ENCODE measurements at regions not wholly inside any gene's neighbourhood (a gene's known extent, or its start where the extent isn't known, plus 50 kb on each side); places are given as distances from the start of the nearest gene placed in this dataset.

GRCh38 chr20:56903421-56903820 is 274.3 kb downstream of the TFAP2C start:
- no peaks in the 10 kb centered on the region for H3K36me3 ChIP-seq (ENCODE audit: control insufficient read depth, insufficient read depth, low read length)
- TF ChIP-seq, protein P1, sequence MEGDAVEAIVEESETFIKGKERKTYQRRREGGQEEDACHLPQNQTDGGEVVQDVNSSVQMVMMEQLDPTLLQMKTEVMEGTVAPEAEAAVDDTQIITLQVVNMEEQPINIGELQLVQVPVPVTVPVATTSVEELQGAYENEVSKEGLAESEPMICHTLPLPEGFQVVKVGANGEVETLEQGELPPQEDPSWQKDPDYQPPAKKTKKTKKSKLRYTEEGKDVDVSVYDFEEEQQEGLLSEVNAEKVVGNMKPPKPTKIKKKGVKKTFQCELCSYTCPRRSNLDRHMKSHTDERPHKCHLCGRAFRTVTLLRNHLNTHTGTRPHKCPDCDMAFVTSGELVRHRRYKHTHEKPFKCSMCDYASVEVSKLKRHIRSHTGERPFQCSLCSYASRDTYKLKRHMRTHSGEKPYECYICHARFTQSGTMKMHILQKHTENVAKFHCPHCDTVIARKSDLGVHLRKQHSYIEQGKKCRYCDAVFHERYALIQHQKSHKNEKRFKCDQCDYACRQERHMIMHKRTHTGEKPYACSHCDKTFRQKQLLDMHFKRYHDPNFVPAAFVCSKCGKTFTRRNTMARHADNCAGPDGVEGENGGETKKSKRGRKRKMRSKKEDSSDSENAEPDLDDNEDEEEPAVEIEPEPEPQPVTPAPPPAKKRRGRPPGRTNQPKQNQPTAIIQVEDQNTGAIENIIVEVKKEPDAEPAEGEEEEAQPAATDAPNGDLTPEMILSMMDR (IDR thresholded peaks at IDR 0.05; ENCODE audit: insufficient read depth, low read depth, low read length), result no peak
- H3K4me3 ChIP-seq (ENCODE audit: low read depth, low read length), result no peak overlapping the region
- POLR2A ChIA-PET, result no interaction called here
- peaks cover 2% of the 10 kb centered on the region; the same call in 1 of the 2 replicates for H3K27me3 ChIP-seq (ENCODE audit: control insufficient read depth, insufficient read depth, low read length)
- no peak for DNase-seq (ENCODE audit: low read depth)
- CTCF ChIA-PET, result no interaction called here

GRCh38 chr20:56903858-56904257 is 274.8 kb downstream of the TFAP2C start:
- H3K4me3 ChIP-seq (ENCODE audit: low read depth, low read length), result no peak overlapping the region
- H3K27me3 ChIP-seq (ENCODE audit: control insufficient read depth, insufficient read depth, low read length), result peaks cover 2% of the 10 kb centered on the region; the same call in 1 of the 2 replicates
- TF ChIP-seq, protein P1 (IDR thresholded peaks at IDR 0.05; ENCODE audit: insufficient read depth, low read depth, low read length), result no peak
- no peak for DNase-seq (ENCODE audit: low read depth)
- ChIA-PET POLR2A (no interaction called here), CTCF (interaction anchor here (1.6 kb wide), 1 partner anchor 10 kb away, joined by 3 read pairs; no protein-coding TSS in a partner anchor)
- no peaks in the 10 kb centered on the region for H3K36me3 ChIP-seq (ENCODE audit: control insufficient read depth, insufficient read depth, low read length)

- ChIA-PET CTCF (no interaction called here), POLR2A (no interaction called here)
- TF ChIP-seq, protein P1 (IDR thresholded peaks at IDR 0.05; ENCODE audit: insufficient read depth, low read depth, low read length), result no peak
Observed at GRCh38 chr20:56909918-56910714, 281.0 kb downstream of the TFAP2C start.

GRCh38 chr20:56911946-56912345 is 282.8 kb downstream of the TFAP2C start:
- ChIA-PET POLR2A (no interaction called here), CTCF (no interaction called here)
- H3K36me3 ChIP-seq (ENCODE audit: control insufficient read depth, insufficient read depth, low read length), result no peaks in the 10 kb centered on the region
- no peaks in the 10 kb centered on the region for H3K27me3 ChIP-seq (ENCODE audit: control insufficient read depth, insufficient read depth, low read length)
- TF ChIP-seq, protein P1 (IDR thresholded peaks at IDR 0.05; ENCODE audit: insufficient read depth, low read depth, low read length), result no peak
- no peak overlapping the region for H3K4me3 ChIP-seq (ENCODE audit: low read depth, low read length)
- no peak for DNase-seq (ENCODE audit: low read depth)

More at GRCh38 chr20:56909918-56910714, 281.0 kb downstream of the TFAP2C start:
- DNase-seq (ENCODE audit: low read depth), result no peak
- Histone ChIP-seq H3K36me3 (ENCODE audit: control insufficient read depth, insufficient read depth, low read length) (no peaks in the 10 kb centered on the region), H3K4me3 (ENCODE audit: low read depth, low read length) (no peak overlapping the region), H3K27me3 (ENCODE audit: control insufficient read depth, insufficient read depth, low read length) (no peaks in the 10 kb centered on the region)

DNA sequence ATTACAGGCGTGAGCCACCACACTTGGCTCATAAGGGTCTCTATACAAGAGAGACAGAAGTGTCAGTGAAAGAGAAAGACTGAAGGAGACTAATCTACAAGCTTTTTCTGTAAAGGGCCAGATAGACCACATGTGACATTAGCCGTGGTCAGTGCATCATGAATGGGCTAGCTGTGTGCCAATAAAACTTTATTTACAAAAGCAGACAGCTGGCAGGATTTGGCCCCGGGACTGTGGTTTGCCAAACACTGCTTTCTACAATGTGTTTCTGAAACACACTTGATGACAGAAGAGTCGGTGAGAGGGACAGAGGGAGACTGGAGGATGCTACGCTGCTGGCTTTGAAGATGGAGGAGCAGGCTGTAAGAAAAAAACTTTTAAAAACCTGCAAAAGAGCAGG is 285.4 kb downstream of the TFAP2C start:
- no peaks in the 10 kb centered on the region for H3K27me3 ChIP-seq (ENCODE audit: control insufficient read depth, insufficient read depth, low read length)
- DNase-seq (ENCODE audit: low read depth), result no peak
- ChIA-PET POLR2A (no interaction called here), CTCF (interaction anchor here (0.9 to 1.7 kb wide), 2 partner anchors 10 to 60 kb away, joined by 3 to 4 read pairs; no protein-coding TSS in a partner anchor)
- no peaks in the 10 kb centered on the region for H3K36me3 ChIP-seq (ENCODE audit: control insufficient read depth, insufficient read depth, low read length)
- no peak overlapping the region for H3K4me3 ChIP-seq (ENCODE audit: low read depth, low read length)
- TF ChIP-seq, protein P1 (IDR thresholded peaks at IDR 0.05; ENCODE audit: insufficient read depth, low read depth, low read length), result no peak
